GM12878 (cell line): ENCODE measurements at regions not wholly inside any gene's neighbourhood (a gene's known extent, or its start where the extent isn't known, plus 50 kb on each side); places are given as distances from the start of the nearest gene placed in this dataset.

Experiments
- BACH1 ChIP-seq: fragments of 450-650 bp; IDR thresholded peaks from 2 replicates; pipeline ENCODE4 v1.6.1; 2017; ENCODE audit warnings: mild to moderate bottlenecking, borderline replicate concordance
- CBFB ChIP-seq: IDR thresholded peaks from 2 replicates; pipeline ENCODE4 v1.6.1; 2016; ENCODE audit warnings: antibody characterized with exemption, low read depth
- CBX3 ChIP-seq: fragments of 200-600 bp; sonication (generic); IDR thresholded peaks from 2 replicates; pipeline ENCODE4 v1.6.1; 2016; ENCODE audit warnings: low read depth, borderline replicate concordance
- E2F4 ChIP-seq: IDR thresholded peaks from 2 replicates; pipeline ENCODE4 v1.6.1; 2012; ENCODE audit warnings: low read depth, low read length, improper control_type of control experiment
- KDM1A ChIP-seq: fragments of 200-600 bp; sonication (generic); IDR thresholded peaks from 2 replicates; pipeline ENCODE4 v1.6.1; 2016; ENCODE audit warnings: borderline replicate concordance

GRCh38 chr19:32023564-32023832 lies 321.9 kb upstream of the ZNF507 start:
- TF ChIP-seq BACH1, result no peak
- no peak for TF ChIP-seq CBX3
- no peak for TF ChIP-seq CBFB
- TF ChIP-seq KDM1A, result no peak
- TF ChIP-seq E2F4, result no peak
